NCI-H2196 (cell line): ENCODE measurements at regions not wholly inside any gene's neighbourhood (a gene's known extent, or its start where the extent isn't known, plus 50 kb on each side); places are given as distances from the start of the nearest gene placed in this dataset.
"Not testable (repeated sequence)": the region's sequence is repeated elsewhere in the genome, so short reads cannot be mapped to it uniquely, and the experiment has no call there.

Source experiments
- DNase-seq: peaks from one replicate; lab custom pipeline; 2025; ENCODE audit not compliant: unreplicated experiment; lab: John Stamatoyannopoulos, UW

DNA sequence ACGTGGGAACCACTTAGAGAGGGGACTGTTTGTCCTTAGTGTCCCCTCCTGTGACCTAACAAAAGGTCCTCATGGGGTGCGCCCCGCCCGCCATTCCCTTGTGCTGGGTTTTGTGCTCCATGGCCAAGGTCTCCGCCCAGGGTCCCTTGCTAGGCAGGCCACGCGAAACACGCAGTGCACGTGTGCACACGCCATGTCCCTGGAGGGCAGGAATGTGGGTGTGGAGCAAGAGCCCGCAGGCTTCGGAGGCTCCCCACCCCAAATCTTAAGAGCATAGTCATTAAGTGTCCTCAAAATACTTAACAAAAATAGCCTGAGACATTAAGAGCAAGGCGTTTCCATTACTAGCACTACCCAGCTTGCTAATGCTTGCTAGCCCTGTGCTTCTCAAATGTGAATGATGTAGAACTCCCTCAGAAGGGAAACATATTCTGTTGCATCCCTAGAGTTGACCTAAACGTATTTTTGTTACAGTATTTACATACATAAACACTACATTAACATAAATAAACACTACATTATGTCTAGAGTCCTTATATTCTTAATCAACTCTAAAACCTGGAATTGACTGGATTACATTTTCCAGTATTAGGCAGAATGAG is 117.6 kb upstream of the APCDD1 start:
- DNase-seq, result no peak

DNA sequence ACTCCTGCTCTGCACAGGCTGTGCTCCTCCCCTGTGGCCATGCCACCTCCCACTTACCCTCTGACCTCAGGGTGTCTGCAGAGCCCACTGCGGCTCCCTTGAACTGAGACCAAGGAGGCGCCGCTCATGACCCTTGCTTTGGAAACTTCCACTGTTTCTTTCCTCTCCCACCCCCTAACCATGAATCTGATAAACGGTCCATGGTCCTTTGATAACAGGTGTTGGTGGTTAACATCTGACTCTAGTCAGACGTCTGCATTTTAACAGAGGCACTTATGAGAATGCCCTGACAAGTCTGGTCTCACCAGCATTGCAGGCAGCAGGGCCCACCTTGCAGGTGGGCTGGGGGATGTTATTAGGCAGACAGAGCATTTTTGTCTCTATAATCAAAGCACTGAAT is 113.6 kb upstream of the APCDD1 start:
- no peak for DNase-seq

DNA sequence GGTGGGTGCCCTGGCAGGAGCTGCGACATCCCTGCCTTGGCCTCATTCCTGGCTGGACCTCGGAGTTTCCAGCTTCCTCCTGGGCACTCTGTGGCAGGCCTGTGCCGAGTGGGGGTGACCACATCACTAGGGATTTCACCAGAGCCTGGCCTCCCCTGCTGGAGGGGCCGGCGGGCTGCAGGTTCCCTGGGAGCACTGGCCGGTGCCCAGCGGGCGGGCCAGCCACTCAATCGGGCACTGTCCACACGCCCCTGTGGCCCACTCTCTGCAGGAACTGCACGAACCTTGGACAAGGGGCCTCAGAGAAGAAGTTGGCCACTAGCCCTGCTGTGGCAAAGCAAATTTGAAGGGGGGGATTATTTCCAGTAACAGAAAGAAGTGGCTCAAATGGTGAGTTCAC is 110.7 kb upstream of the APCDD1 start:
- DNase-seq, result no peak

DNA sequence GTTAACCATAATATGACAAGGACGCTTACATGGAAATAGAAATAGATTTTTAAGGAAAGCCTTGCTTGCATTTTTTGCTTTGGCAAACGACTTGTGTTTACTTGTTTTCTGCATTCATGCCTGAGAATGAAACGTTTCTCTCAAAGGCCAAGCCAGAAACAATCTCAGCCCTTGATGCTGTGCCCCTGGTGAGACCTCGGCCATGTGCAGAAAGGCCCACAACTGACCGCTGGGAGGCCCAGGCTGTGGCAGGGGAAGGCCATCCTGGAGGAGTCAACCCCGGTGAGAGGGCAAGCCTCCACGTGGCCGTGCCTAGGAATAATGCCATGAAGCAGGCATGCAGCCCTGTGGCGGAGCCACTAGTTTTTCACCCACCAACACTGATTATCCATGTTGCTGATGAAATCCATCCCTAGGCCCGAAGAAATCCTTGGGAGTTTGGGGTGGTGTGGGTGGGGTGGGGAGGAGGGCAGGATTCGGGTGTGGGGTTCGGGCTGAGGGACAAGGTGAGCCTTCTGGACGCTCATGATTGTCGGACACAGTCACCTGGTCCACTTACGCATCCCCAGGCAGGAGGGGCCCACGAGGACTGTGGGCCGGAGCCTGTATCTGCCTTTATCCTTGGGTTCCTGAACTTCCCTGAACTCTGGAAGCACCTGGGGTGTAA is 107.6 kb upstream of the APCDD1 start:
- no peak for DNase-seq

DNA sequence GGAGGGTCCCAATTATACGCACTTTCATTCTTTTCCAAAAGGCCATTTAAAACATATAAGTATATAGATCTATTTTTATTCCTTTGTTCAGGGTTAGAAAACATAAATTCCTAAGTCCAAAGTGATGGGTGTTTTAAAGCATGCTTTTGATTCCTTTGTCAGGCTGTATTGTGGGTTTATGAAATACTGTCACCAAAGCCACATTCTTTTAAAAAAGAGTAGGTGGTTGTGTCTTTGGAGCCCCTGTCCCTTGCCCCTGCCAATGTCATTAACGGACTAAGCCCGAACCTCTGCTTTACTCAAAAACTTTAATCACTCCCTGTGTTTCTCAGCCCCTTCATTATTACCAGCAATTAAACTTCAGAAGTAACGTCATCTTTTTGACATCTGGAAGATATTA is 104.9 kb upstream of the APCDD1 start:
- DNase-seq, result no peak

DNA sequence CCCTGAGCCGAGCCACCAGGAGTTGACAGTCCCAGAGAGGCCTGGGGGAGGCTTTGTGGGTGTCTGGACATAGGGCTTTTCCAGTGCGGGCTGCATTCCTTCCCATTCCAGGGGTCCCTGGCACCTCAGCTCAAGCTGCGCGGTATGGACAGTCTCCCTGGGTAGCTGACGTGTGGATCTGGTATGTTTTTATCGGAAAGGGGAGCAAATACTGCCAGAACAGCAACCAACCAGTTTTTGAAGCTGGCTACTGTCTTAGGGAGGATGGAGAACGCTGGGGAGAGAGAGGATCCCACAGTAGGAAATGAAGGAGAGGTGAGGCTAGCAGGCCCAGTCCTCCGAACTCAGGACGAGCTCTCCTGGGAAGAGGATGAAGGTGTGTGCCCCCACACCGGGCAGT is 103.8 kb upstream of the APCDD1 start:
- no peak for DNase-seq

DNA sequence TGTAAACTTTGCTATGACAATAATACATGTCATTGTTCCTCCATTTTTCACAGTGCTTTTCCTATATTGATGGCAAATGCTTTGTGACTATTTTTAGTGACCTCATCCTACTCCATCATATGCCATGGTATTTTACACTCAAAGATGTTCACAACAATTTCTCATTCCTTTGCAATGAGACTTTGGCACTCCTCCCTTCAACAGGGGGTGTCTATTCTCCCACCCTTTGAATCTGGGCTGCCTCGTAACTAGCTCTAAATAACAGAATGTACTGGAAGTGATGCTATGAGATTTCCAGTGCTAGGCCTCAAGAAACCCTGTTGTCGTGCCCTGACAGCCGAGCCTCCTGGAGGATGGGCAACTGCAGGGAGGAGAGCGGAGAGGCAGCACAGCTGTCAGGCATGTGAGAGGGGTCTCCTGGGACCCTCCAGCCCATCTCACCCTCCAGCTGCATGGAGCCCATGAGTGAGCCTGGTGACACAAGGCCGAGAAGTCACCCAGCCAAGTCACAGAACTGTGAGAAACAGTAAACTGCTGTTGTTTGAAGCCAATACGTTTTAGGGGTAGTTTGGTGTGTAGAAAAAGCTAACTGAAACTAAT is 103.1 kb upstream of the APCDD1 start:
- no peak for DNase-seq

DNA sequence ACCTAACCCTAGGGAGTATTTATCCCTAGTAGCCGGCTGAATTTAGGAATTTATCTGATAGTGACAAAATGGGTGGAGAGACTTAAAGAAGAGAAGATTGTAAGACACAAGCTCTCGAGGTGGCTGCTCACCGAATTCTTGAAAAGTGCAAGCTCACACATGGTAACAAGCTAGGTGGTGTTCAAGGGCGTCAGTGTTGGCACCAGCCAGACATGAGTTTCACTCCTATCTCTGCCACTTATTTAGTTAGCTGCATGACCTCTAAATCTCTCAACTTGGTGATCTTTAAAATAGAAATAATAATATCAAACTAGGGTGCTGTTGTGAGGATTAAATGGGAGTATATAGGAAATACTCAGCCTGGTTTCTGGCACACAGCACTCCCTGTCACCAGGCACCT is 102.6 kb upstream of the APCDD1 start:
- DNase-seq, result no peak

DNA sequence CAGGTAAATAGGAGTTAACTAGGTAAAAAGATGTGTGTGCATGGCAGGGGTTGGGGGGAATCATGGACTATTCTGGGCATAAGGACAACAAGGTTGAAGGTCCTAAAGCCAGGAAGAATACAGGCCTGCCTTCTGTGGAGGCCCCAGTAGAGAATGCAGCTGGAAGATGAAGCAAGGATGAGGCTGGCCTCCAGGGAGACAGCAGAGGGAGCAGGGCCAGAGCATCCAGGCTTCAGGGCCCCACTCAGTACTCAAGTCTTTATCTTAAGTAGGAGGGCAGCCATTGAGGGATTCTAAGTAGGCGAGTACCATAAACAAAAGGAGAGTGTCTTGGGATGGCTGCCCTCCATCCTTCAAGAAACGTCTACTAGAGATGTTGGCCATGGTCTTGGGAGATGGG is 101.8 kb upstream of the APCDD1 start:
- DNase-seq, result no peak

DNA sequence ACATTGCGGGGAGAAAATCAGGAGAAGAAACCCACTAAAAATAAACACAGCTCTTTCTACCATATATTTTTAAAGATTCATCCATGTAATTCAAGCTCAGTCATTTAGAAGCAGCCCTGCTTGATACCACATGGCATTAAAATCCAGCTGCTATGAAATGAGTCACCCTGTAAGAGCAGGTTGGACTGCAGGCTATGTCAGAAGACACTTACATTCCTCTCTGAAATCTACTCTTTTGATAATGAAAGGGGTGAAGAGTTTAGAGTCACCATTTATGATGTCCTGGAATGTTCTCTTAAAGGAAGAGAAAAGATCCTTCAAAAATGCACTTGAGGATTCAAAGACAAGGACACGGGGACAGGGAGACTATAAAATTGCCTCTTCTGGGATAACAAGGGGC is 100.6 kb upstream of the APCDD1 start:
- peak; percentile 60 for DNase-seq

DNA sequence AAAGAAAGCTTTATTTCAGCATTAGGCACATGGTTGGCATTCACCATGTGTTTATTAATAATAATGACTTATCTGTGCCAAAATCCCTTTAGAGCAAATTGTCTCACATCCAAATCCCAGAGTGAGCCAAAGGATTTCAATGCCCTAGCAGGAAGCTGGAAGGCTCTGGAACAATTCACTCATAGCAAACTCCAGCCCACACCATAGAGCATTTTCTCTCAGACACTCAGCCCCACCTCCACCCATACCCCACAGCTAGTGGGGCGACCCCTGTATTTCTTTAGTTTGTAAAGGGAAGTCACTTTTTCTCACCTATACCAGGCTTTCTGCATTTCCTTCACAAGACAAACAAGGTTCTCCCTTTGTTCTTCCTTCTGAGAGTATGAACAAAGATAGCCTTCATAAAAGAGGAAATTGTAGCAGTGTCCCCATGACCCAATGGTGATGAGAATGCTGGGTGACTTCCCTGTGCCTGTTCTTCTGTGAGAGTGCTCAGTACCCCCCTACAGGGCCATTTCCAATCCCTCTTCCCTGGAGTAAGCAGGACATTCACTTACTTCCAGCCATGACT is 100.1 kb upstream of the APCDD1 start:
- DNase-seq, result peak; percentile 50

DNA sequence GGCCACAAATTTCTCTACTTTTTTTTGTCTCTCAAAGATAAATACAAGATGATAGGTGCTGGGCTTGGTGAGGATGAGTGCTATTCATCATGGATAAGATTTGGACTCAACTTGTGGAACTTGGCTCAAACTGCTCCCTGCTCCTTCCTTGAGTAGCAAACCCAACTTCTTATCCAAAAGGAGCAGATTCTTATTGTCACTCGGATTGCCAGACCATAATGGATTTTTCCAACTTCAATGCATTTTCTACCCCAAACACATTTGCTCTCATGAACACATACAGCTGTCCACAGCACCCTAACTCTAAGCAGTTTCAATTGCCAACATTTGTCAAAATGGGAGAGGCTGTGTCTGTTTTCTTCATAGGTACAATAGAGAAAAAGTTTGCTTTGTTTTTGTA is 99.5 kb upstream of the APCDD1 start:
- no peak for DNase-seq

DNA sequence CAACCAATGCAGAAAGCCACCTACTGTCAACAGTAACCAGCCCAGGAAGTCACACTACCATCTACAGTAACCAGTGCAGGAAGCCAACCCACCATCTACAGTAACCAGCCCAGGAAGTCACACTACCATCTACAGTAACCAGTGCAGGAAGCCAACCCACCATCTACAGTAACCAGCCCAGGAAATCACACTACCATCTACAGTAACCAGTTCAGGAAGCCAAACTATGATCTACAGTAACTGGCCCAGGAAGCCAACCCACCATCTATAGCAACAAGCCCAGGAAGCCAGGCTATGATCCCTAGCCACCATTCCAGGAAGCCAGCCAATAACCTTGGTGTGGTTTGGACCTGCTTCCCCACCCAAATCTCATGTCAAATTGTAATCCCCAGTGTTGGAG is 97.4 kb upstream of the APCDD1 start:
- not testable (repeated sequence) for DNase-seq

DNA sequence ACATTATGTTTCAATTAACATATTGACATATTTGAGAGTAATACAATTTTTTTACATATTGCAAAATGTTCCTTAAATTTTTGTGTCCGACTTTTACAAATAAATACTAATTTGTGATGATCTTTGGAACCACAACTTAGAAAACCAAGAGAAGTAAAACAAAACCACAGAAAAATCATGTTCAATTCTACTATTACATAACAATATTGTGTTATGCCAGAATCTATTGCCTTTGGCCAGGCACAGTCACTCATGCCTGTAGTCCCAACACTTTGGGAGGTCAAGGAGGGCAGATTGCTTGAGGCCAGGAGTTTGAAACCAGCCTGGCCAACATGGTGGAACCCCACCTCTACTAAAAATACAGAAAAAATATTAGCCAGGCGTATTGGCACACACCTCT is 92.8 kb upstream of the APCDD1 start:
- DNase-seq, result no peak

DNA sequence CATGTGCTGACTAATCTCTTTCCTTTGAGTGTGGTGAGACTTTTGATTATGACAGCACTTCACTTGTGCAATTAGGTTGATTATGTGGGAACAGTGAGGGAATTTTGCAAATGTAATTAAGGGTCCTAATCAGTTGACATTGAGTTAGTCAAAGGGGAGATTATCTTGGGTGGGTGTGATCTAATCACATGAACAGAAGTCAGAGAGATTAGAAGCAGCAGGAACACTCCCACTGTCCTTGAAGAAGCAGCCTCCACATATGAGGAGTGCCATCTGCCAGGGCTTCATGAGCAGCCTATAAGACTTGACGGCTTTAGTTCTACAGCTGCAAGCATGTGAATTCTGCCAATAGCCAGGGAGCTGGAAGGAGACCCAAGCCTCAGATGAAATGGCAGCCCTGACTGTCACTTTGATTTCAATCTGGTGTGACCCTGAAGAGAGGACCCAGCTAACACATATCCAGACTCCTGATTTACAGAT is 89.4 kb upstream of the APCDD1 start:
- no peak for DNase-seq

DNA sequence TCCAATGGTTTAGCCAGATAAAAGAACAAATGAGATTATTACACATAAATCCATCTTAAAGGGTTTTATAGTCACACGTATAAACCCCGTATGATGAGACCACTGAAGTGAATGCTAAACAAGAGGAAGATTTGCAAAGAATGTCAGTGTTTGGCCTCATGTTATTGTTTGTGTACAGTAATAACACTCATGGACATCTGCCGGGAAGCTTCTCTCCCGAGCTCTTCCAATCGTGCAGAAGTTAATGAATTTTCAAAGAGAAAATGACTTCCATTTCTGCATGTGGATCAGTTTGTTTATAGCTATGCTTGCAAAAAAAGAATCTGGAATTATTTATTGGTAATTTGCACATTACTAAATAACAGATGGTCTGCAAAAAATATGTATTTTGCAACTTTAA is 88.5 kb upstream of the APCDD1 start:
- no peak for DNase-seq

DNA sequence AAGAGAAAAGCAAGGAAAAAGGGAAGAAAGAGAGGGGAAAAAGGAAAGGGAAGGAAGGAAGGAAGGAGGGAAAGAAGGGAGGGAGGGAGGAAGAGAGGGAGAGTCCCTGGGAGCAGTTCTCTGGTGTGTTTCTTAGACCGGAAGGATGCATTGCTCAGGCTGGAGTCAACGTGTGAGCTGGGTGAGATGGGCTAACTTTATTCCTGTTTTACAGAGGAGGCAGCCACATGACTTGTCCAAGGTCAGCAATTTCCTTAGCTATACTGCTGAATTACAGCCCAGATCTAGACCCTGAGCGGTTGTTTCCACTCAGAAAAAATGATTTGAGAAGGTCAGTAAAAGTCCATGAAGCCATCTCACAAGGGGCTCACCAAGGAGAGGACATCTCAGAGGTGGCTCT is 86.6 kb upstream of the APCDD1 start:
- DNase-seq, result no peak

DNA sequence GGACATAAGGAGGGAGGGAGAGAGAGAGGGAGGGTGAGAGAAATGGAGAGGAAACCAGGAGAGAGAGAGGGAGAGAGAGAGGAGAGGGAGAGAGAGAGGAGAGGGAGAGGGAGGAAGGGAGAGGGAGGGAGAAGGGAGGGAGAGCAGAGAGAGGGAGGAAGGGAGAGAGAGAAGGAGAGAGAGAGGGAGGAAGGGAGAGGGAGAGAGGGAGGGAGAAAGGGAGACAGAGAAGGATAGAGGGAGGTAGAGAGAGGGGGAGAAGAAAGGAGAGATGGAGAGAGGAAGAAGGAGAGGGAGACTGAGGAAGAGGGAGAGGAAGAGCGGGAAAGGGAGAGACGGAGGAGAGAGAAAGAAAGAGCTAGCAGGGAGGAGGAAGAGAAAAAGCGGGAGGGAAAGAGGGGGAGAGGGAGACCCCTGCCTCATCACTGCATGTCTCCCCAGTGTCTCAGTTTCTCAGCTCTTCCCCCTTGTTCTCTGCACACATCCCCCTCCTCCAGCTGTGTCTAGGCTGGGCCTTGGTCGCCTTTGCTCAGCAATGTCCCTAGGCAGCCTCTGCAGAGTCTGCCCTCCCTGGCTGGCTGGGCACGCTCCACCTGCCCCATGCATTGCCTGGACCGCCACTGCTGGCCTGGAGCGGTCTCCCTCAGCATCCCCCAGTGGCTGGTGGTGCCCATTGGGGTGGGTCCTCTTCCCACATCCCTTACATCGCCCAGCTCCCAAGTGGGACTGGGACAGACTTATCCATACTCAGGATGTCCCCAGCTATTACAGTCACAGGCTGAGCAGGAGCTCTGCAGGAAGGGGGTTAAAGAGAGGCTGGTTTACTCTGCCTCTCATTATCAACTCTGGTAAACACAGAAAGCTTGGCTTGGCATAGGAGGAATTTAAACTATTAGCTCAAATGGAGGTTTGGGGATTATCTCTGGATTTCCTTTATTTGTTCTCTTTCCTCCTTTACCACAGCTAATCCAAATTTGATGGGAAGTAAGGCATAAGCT is 85.7 kb upstream of the APCDD1 start:
- DNase-seq, result no peak

DNA sequence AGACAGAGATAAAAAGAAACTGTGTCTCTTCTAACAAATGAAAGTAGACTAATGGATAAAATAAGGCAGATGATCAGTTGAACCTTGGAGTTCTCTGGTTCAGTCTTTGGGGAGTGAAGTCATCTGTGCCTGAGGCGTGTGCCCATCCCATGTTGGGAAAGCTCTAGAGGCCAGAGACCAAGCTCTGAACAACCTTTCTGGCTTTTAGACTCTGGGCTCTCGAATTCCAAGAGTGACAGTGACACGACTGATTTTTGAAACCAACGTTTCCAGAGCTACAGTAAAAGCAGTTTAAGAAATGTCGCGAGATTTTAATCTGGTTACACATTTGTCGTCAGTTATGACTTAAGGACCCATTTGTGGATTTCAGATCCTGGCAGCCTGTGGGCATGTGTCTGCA is 83.7 kb upstream of the APCDD1 start:
- DNase-seq, result no peak

DNA sequence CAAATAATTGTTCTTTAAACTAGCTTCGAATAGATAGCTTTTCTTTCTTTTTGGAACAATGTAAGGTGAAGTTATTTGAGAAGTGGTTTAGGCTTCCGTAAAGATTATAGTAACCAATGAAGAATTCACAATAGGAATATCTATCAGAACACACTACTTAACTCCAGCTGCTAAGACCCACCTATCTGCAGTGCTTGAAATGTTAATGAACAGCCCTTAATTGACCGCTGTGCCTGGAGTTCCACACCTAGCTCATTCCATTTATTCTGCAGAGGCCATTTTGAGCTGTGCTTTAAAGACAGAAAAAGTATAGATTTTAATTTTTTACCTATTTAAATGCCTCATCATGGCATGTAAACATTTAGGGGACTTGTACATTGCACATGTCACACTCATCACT is 83.3 kb upstream of the APCDD1 start:
- no peak for DNase-seq

DNA sequence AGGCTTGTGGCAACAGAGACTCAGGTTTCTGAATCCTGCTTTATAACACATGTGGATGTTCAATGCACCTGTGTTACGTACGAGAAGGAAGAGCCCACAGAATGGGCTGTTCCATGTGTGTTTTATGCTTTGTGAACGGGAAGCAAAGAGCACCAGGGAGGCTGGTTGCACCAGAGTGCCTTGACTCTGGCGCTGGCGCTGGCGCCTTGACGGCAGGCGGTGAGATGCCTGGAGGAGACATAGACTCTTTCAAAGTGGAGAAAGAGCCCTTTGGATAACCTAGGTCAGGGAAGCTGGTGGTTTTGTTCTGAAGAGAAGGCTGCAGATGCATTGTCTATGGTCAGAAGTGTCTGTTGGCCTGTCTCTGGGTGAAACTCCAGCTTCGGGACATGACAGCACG is 80.2 kb upstream of the APCDD1 start:
- DNase-seq, result no peak
